GM04504 (cell line): ENCODE measurements at regions not wholly inside any gene's neighbourhood (a gene's known extent, or its start where the extent isn't known, plus 50 kb on each side); places are given as distances from the start of the nearest gene placed in this dataset.

Source experiments
- DNase-seq: peaks from one replicate; pipeline ENCODE4 v3.0.0-alpha.2; 2012; ENCODE audit warnings: low read depth

DNA sequence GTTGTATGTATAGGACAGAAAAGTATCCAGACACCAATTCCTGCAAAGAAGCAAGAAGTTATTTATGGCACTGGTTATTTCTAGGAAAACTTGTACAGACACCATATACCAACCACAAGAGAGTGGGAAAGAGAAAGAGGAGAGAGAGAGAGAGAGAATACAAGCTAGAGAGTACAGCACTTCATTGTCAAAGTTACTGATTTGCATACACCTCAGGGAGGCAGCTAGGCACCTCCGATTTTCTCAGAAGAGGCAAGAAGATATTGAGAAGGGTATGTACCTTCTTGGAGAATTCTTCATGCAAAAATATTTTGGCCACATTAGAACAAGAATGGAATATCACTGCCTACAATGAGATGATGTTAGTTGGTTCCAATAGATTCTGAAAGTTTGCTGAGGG, 333.9 kb upstream of the PIK3C3 start:
- DNase-seq = no peak

GRCh38 chr18:41618147-41618546, 336.9 kb upstream of the PIK3C3 start:
- no peak for DNase-seq

GRCh38 chr18:41617647-41618046, 337.4 kb upstream of the PIK3C3 start:
- no peak for DNase-seq

- no peak for DNase-seq
Measured at GRCh38 chr18:41613003-41613609, 341.9 kb upstream of the PIK3C3 start.

GRCh38 chr18:41604964-41605363, 350.1 kb upstream of the PIK3C3 start:
- DNase-seq = no peak

DNA sequence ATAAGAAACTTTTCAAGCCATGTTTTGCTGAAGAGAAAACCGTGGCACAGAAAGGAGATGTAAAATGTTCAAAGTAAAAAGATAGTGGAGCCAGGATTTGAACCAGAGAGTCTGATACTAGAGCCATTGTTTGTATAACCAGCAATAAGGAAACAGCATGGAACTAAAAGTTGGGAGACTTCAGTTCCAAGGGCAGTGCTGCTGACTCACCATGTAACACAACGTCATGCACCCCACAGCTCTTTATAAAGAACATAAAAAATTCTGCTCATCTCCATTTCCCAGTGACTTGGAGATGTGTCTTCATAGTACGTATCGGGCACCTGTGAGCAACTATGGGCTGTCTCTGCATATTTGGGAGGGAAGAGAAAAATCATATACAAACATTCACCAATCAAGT, 353.0 kb upstream of the PIK3C3 start:
- DNase-seq = no peak

DNA sequence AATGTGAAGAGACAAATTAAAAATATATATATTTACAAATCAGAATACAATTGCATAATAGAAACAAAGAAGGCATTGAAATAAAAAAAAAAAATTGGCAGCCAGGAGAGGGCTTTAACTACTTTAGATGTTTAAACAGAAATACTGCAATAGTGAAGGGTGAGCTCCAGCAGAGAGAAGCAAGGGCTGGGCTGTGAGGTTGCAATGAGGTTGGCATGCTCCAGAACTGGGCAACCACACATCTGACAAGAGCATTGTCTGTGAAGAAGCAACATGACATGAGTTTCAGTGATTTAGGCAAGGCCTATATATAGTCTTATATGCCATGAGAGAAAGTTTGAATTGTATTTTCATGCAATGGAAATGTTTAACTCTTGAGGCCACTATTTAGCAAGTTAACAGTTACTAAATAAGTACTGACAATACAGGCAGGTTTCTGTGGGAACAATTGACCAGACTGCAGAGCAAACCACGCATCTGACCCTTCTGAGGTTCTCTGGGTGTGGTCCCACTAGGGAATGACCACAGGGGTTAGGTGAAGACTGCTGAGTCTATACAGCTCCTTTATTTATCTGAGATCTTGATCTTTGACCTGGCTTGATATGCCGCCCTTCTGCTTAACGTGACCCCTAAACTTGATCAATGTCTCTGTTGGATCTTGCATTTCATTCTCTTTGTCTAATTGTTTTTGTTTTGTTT, 354.2 kb upstream of the PIK3C3 start:
- DNase-seq = no peak

- DNase-seq = no peak
Measured at GRCh38 chr18:41599466-41599865, 355.6 kb upstream of the PIK3C3 start.

DNA sequence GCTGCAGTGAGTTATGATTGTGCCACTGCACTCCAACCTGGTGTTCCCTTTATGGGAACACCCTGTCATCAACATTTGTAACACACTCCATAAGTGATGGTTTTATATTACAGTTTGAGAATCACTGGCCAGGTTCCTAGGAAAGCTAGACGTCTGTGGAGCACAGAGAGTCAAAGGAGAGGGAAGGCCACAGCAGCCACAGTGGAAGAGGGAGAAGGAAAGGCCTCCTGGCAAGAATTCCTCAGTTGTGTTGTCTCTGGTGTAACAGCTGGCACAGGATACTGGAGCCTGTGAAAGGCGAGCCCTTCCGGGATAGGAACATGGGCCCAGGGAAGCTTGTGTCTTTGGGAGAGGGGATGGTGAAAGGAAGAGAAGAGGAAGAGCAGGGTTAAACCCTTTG, 360.5 kb upstream of the PIK3C3 start:
- DNase-seq = no peak

DNA sequence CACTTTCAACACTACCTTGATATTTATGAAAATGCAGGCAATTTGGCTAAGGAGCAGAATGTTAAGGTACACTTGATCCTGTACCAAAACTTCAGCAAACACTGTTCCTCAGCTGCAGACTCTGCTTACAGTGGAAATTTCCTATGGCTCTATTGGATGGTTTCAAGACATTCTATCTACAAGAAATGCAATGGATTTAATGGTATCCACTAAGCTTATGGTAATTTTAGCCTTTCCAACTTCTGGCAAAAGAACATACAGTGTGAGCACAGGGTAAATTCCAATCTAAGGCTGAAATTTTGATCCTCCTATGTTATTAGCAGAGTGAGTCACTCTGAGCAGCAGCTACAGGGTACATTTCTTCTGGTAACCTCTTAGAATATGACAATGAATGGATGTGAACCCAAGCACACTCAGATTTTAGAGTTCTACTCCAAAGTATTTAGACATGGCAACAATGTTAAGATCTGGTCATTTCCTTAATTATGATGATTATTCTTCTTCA, 361.8 kb upstream of the PIK3C3 start:
- no peak for DNase-seq

- DNase-seq = no peak
Measured at GRCh38 chr18:41587976-41588375, 367.1 kb upstream of the PIK3C3 start.

DNA sequence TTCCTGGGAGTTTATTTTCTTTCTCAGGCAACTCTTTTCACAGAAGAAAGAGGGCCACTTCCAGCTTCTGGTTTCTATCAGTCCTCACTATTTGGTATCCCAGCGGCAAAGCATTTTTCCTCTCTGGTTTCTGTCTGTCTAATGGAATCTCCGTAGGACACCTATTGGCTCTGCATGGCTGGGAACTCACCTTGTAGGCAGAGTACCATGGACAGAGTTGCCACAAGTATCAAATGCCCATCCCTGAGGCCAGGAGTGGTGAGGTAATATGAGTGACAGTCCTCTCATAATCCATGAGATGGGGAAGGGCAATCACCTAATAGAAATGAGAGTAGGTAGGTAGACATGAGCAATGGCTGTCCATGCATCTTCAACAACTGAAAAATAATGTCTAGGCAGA, 369.5 kb upstream of the PIK3C3 start:
- no peak for DNase-seq

DNA sequence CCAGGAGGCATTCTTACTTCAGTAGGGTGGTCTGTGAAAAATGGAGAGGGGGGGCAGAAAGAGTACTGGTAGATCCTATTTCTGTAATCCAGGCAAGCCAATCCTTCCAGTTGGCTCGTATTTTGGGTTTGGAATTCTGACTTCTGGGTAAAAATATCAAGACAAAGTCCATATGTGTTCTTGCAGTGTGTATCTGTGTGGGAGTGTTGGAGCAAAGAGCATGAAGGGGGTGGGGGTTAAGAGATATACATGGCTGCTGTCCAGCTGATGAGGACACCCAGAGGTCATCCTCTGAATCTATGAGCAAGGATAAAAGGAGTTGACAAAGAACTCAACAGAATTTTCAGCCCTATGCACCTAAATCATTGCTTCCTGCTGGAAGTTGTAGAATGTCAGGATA, 375.8 kb upstream of the PIK3C3 start:
- DNase-seq = no peak

DNA sequence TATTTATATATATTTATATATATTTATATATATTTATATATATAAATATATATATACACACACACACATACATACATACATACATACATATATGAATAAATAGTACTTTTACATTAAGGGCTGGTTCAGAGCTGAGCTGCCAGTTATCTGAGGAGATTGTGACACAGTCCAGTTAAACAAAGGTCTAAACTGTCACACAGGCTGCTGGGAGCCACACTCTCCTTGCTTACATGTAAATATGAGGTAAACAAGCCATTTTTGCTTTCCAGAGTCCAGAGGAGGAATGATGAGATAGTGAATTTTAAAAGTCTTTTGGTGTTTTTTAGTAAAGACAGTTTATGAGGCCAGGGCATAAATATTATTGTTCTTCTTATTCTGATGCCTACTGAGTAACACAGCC, 377.5 kb upstream of the PIK3C3 start:
- no peak for DNase-seq

GRCh38 chr18:41576643-41577042, 378.4 kb upstream of the PIK3C3 start:
- DNase-seq = no peak

GRCh38 chr18:41569867-41570266, 385.2 kb upstream of the PIK3C3 start:
- DNase-seq = no peak

DNA sequence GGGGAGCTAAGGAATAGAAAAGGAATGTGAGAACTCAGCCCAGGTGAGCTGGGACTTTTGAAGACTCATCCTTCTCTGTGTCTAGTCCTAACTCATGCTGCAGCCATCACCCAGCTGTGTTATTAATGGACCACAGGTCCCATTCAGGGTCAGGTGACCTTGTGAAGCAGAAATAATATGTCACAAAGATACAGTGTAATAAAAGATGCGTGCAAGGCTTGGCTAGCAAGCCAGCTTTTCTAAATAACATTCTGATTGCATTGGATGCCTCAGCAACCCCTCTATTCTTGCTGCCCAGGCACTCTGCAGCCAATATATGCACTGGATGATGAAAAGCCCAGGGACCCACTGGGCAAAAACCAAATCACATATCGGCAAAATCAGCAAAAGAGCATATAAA, 393.1 kb upstream of the PIK3C3 start:
- DNase-seq = no peak

- DNase-seq = no peak
Measured at GRCh38 chr18:41558715-41559114, 396.3 kb upstream of the PIK3C3 start.

GRCh38 chr18:41553716-41554115, 401.3 kb upstream of the PIK3C3 start:
- no peak for DNase-seq

- DNase-seq = no peak
Measured at GRCh38 chr18:41548521-41549260, 406.3 kb upstream of the PIK3C3 start.

GRCh38 chr18:41545091-41545888, 409.7 kb upstream of the PIK3C3 start:
- no peak for DNase-seq

- DNase-seq = no peak
Measured at GRCh38 chr18:41543815-41544214, 411.2 kb upstream of the PIK3C3 start.
